ENCODE measurements at regions not wholly inside any gene's neighbourhood (a gene's known extent, or its start where the extent isn't known, plus 50 kb on each side); places are given as distances from the start of the nearest gene placed in this dataset.

GRCh38 chr12:34598352-34598827 is 576.1 kb downstream of the ALG10 start:
- no peak overlapping the region for H3K4me3 ChIP-seq
- H3K9me3 ChIP-seq = peaks cover 16 to 98% (median 51%) of the 10 kb centered on the region in 4 donors
- no peak for TF ChIP-seq EP300 (IDR thresholded peaks at IDR 0.05)
- TF ChIP-seq POLR2A (IDR thresholded peaks at IDR 0.05) = no peak
- no peak for TF ChIP-seq CTCF (IDR thresholded peaks at IDR 0.05)
- TF ChIP-seq POLR2AphosphoS5 (IDR thresholded peaks at IDR 0.05) = no peak
- no peaks in the 10 kb centered on the region for H3K27me3 ChIP-seq
- H3K4me1 ChIP-seq = no peaks in the 10 kb centered on the region
- ATAC-seq (ENCODE audit: low FRiP score in 2 of 2) = no peak
- no peak overlapping the region for H3K27ac ChIP-seq
- WGBS, 2 donors = 53 to 62% methylated on average over 7 of the region's 7 CpGs
- no peak for DNase-seq
- H3K36me3 ChIP-seq = no peaks in the 10 kb centered on the region

GRCh38 chr12:34598851-34599529 is 576.7 kb downstream of the ALG10 start:
- H3K9me3 ChIP-seq = peaks cover 12 to 98% (median 53%) of the 10 kb centered on the region in 4 donors
- H3K4me3 ChIP-seq = no peak overlapping the region
- no peaks in the 10 kb centered on the region for H3K4me1 ChIP-seq
- ATAC-seq (ENCODE audit: low FRiP score in 2 of 2) = no peak
- no peaks in the 10 kb centered on the region for H3K36me3 ChIP-seq
- no peaks in the 10 kb centered on the region for H3K27me3 ChIP-seq
- WGBS, 2 donors = 62 to 71% methylated on average over 18 of the region's 18 CpGs
- H3K27ac ChIP-seq = no peak overlapping the region
- DNase-seq = peak; percentile 10 to 15
- TF ChIP-seq POLR2AphosphoS5 (IDR thresholded peaks at IDR 0.05) = no peak
- TF ChIP-seq EP300 (IDR thresholded peaks at IDR 0.05) = no peak
- no peak for TF ChIP-seq POLR2A (IDR thresholded peaks at IDR 0.05)
- no peak for TF ChIP-seq CTCF (IDR thresholded peaks at IDR 0.05)

- WGBS, 2 donors = 63 to 68% methylated on average over 32 of the region's 32 CpGs
Observed at GRCh38 chr12:34599530-34600513, 577.5 kb downstream of the ALG10 start.

More at GRCh38 chr12:34599530-34600513, 577.5 kb downstream of the ALG10 start:
- no peak overlapping the region for H3K27ac ChIP-seq
- no peak for TF ChIP-seq POLR2AphosphoS5 (IDR thresholded peaks at IDR 0.05)
- no peak for TF ChIP-seq POLR2A (IDR thresholded peaks at IDR 0.05)
- TF ChIP-seq CTCF (IDR thresholded peaks at IDR 0.05) = no peak
- no peak for TF ChIP-seq EP300 (IDR thresholded peaks at IDR 0.05)
- H3K36me3 ChIP-seq = no peaks in the 10 kb centered on the region
- no peak overlapping the region for H3K4me3 ChIP-seq
- no peaks in the 10 kb centered on the region for H3K27me3 ChIP-seq
- no peaks in the 10 kb centered on the region for H3K4me1 ChIP-seq
- ATAC-seq (ENCODE audit: low FRiP score in 2 of 2) (no peak), DNase-seq (peak in 1 of 2 donors; percentile 23)
- peaks cover 9 to 98% (median 53%) of the 10 kb centered on the region in 4 donors for H3K9me3 ChIP-seq
